Aorta (tissue), 5 donors: ENCODE measurements at regions not wholly inside any gene's neighbourhood (a gene's known extent, or its start where the extent isn't known, plus 50 kb on each side); places are given as distances from the start of the nearest gene placed in this dataset.
A peak's percentile ranks its signal among the peaks of the same experiment; 100 is the strongest.

Experiments
- ATAC-seq: fragments of 200-7000 bp; cut with Tn5 transposase; one replicate; pipeline ENCODE4 v1.9.1; 2022; ENCODE audit warnings: moderate library complexity; ENCODE audit not compliant: low FRiP score
- DNase-seq, 2 donors: peaks; one replicate each; pipeline ENCODE4 v3.0.0-alpha.2; 2020
- H3K27ac ChIP-seq, 2 donors: one replicate each; pipeline ENCODE4 v1.5.1; 2013; ENCODE audit warnings: low read length in 2 of 2, mild to moderate bottlenecking in 2 of 2, moderate library complexity in 2 of 2, control low read depth in 1 of 2, inconsistent platforms in 1 of 2, low read depth in 1 of 2
- H3K27me3 ChIP-seq, 2 donors: one replicate each; pipeline ENCODE4 v1.6.1; 2013; ENCODE audit warnings: control low read depth in 1 of 2, low read length in 1 of 2, mild to moderate bottlenecking in 1 of 2, moderate library complexity in 1 of 2; ENCODE audit not compliant: insufficient read depth in 2 of 2, control insufficient read depth in 1 of 2
- H3K36me3 ChIP-seq, 2 donors: one replicate each; pipeline ENCODE4 v1.6.1; 2013; ENCODE audit warnings: control low read depth in 1 of 2, low read length in 1 of 2, mild to moderate bottlenecking in 1 of 2; ENCODE audit not compliant: insufficient read depth in 2 of 2, control insufficient read depth in 1 of 2
- H3K4me1 ChIP-seq, 2 donors: one replicate each; pipeline ENCODE4 v1.6.1; 2013; ENCODE audit warnings: low read length in 2 of 2, control low read depth in 1 of 2, mild to moderate bottlenecking in 1 of 2, moderate library complexity in 1 of 2; ENCODE audit not compliant: insufficient read depth in 2 of 2, control insufficient read depth in 1 of 2
- H3K4me3 ChIP-seq, 2 donors: one replicate each; pipeline ENCODE4 v1.5.1; 2013; ENCODE audit warnings: low read length in 2 of 2, control low read depth in 1 of 2, mild to moderate bottlenecking in 1 of 2
- H3K9me3 ChIP-seq: one replicate; pipeline ENCODE4 v1.6.1; 2013; ENCODE audit warnings: mild to moderate bottlenecking, low read length; ENCODE audit not compliant: control insufficient read depth
- WGBS, 2 donors: extraction: QIAGEN DNeasy Blood & Tissue Kit; methylation state at CpG; one replicate each; pipeline ENCODE4 v1.1.7; 2013; 5-methylcytosine and 5-hydroxymethylcytosine counted together
- intact Hi-C, 2 donors: fragments of 100-400 bp; cut with DNase I; formaldehyde crosslinking; loops; one replicate each; pipeline versions ENCODE4 v1.14.2 to v1.15.0; 2022
- donor health status: healthy with polysubstance abuse.
- donor health status: Bipolar disorder and iron deficiency.
- donor health status: DM: no; HTN: no; CAD: no.
- donor health status: DM: no; HTN: no; CAD: no.
- donor health status: DM: yes; HTN: yes; CAD: no.

GRCh38 chr16:9351841-9352434 is 260.5 kb downstream of the HAPSTR1 start:
- ATAC-seq: no peak
- intact Hi-C loops: no loop called here

DNA sequence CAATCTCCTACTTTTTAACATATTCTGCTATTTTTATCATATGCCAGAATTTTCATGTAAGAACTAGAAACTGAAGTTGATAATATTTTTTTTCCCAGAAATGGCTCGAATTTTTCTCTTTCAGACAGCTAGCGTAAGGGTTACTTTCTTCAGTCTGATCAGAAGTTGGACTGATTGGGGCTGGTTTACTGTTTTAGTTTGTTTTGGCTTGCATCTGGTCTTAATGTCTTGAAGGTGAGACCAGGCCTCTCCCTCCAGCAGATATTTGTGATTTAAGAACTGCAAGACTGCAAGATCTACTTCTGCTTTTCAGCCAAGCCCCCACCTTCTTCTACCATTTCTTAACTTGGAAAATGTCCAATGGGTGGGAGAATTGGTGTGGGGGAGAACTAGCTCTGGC is 266.4 kb downstream of the HAPSTR1 start:
- 59 to 60% methylated on average over 2 of the region's 2 CpGs for WGBS, 2 donors
- H3K27ac ChIP-seq: no peak overlapping the region
- H3K4me3 ChIP-seq: no peak overlapping the region
- intact Hi-C loops: no loop called here
- no peak for DNase-seq
- H3K9me3 ChIP-seq: peaks cover 2% of the 10 kb centered on the region
- ATAC-seq: no peak
- H3K4me1 ChIP-seq: no peaks in the 10 kb centered on the region
- H3K27me3 ChIP-seq: no peaks in the 10 kb centered on the region
- no peaks in the 10 kb centered on the region for H3K36me3 ChIP-seq

More at GRCh38 chr16:9351841-9352434, 260.5 kb downstream of the HAPSTR1 start:
- Histone ChIP-seq H3K4me3 (no peak overlapping the region), H3K36me3 (no peaks in the 10 kb centered on the region), H3K4me1 (no peaks in the 10 kb centered on the region), H3K27ac (no peak overlapping the region), H3K9me3 (peaks cover 2% of the 10 kb centered on the region), H3K27me3 (no peaks in the 10 kb centered on the region)
- DNase-seq: no peak
- WGBS, 2 donors: 76 to 78% methylated on average over 1 of the region's 1 CpG

DNA sequence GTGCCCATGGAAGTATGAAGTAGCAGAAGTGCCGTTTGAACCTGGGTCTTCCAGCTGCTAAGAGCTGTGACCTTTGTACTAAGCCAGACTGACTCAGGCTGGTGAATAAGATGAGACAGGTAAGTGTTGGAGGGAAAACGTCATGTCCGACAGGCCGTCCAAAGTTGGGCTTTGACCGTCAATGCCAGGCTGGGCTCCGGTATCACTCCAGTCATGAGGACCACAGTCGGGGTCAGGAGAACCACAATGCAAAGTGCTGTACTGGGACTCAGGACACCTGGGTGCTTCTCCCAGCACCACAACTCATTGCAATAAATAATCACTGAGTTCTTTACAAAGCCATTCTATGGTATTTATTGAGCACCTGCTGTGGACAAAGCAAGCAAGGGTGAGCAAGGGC is 268.6 kb downstream of the HAPSTR1 start:
- DNase-seq (no peak), ATAC-seq (no peak)
- H3K36me3 ChIP-seq: no peaks in the 10 kb centered on the region
- 95 to 96% methylated on average over 7 of the region's 7 CpGs for WGBS, 2 donors
- no peaks in the 10 kb centered on the region for H3K27me3 ChIP-seq
- no peak overlapping the region for H3K27ac ChIP-seq
- peaks cover 2% of the 10 kb centered on the region for H3K9me3 ChIP-seq
- intact Hi-C loops: no loop called here
- peaks cover 0 to 4% of the 10 kb centered on the region in 2 donors for H3K4me1 ChIP-seq
- H3K4me3 ChIP-seq: no peak overlapping the region

- 96 to 100% methylated on average over 8 of the region's 8 CpGs for WGBS, 2 donors
- Histone ChIP-seq H3K9me3 (no peaks in the 10 kb centered on the region), H3K4me3 (no peak overlapping the region), H3K27ac (no peak overlapping the region), H3K4me1 (peaks cover 0 to 4% of the 10 kb centered on the region in 2 donors), H3K27me3 (no peaks in the 10 kb centered on the region), H3K36me3 (no peaks in the 10 kb centered on the region)
- intact Hi-C loops: no loop called here
- DNase-seq: no peak
- ATAC-seq: no peak
Measured at GRCh38 chr16:9362050-9362449, 270.6 kb downstream of the HAPSTR1 start.

- Histone ChIP-seq H3K27me3 (no peaks in the 10 kb centered on the region), H3K36me3 (no peaks in the 10 kb centered on the region), H3K9me3 (no peaks in the 10 kb centered on the region), H3K27ac (no peak overlapping the region), H3K4me3 (no peak overlapping the region), H3K4me1 (peaks cover 0 to 4% of the 10 kb centered on the region in 2 donors)
- no peak for DNase-seq
- 94 to 95% methylated on average over 3 of the region's 3 CpGs for WGBS, 2 donors
- intact Hi-C loops: no loop called here
- no peak for ATAC-seq
Measured at GRCh38 chr16:9362604-9363003, 271.2 kb downstream of the HAPSTR1 start.

DNA sequence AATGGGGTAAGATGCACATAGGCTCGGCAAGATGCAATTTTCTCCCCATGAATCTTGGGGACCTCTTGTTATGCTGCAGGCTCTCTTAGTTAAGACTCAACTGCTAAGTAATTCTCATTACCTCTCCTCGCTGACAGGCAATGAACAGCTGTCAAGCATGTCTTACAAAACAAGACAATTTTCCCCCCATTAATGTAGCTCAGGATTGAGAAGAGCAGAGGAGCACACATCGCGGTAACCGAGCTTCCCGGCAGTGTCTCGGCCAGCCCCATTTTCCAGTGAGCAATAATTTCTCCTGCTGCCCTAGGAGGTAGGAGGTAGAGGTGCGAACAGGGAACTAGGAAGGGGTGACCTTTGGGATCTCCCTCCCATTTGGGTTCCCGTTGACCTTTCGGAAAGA is 272.1 kb downstream of the HAPSTR1 start:
- DNase-seq (no peak), ATAC-seq (no peak)
- intact Hi-C loops: no loop called here
- Histone ChIP-seq H3K9me3 (no peaks in the 10 kb centered on the region), H3K36me3 (no peaks in the 10 kb centered on the region), H3K27ac (no peak overlapping the region), H3K4me1 (peaks cover 0 to 4% of the 10 kb centered on the region in 2 donors), H3K27me3 (no peaks in the 10 kb centered on the region), H3K4me3 (no peak overlapping the region)
- WGBS, 2 donors: 95% methylated on average over 10 of the region's 10 CpGs

DNA sequence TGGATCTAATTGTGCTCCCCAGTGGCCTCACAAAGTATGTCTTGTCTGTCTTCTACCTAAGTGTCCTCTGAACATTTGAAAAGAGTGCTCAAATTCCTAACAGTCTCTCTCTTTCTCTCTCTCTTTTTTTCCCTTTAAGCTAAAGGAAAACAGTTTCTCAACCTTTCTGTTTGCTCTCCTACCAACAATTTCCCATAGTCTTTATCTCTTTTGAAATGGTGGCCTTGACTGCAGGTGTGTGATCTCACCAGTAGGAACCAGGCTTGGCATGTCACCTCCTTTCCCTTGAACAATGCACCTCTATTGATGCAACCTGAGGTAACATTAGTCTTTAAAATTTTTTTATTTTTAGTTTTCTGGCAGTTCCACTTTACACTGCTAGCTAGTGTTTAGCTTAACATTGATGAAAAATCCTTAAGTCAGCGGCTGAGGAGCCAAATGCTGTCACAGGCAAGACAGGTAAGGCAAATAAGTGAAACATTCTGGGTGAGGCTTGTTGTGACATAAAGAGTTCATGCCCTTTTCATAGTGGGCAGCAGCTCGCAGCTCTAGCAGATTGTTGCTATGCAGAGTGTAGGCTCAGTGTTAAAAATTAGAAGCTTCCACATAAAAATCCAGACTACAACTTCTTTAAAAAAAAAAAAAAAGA is 273.4 kb downstream of the HAPSTR1 start:
- intact Hi-C loops: loop anchor here in 1 of 2 donors (5.0 kb wide), 1 partner anchor 33 kb away; no protein-coding TSS in a partner anchor
- Histone ChIP-seq H3K4me1 (peaks cover 0 to 4% of the 10 kb centered on the region in 2 donors), H3K9me3 (no peaks in the 10 kb centered on the region), H3K36me3 (no peaks in the 10 kb centered on the region), H3K27ac (peak overlapping the region; percentile 15 to 37), H3K27me3 (no peaks in the 10 kb centered on the region), H3K4me3 (no peak overlapping the region)
- WGBS, 2 donors: 23 to 24% methylated on average over 2 of the region's 2 CpGs
- DNase-seq: no peak
- ATAC-seq: no peak

DNA sequence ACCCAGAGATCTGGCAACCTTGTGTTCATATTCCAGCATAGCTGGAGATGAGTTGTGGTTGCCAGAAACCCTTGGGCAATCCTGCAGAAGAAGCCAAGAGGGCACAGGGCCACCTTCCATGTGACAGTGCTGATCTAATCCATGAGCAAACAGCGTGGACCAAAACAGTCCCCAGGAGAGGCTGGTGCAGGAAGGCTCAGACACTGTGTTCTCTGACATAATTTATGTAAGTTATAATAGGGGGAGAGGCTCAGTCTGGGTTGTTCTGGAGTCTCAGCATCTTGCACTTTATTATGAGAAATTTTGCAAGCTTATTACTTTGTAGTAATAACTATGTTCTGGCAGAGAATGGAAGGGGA is 273.9 kb downstream of the HAPSTR1 start:
- 0 to 4% methylated on average over 1 of the region's 1 CpG for WGBS, 2 donors
- no peak overlapping the region for H3K27ac ChIP-seq
- peak; percentile 93 for ATAC-seq

More for the DNA sequence above, 273.9 kb downstream of the HAPSTR1 start:
- Histone ChIP-seq H3K9me3 (no peaks in the 10 kb centered on the region), H3K4me1 (peaks cover 0 to 4% of the 10 kb centered on the region in 2 donors), H3K27me3 (no peaks in the 10 kb centered on the region), H3K36me3 (no peaks in the 10 kb centered on the region), H3K4me3 (no peak overlapping the region)
- DNase-seq: peak; percentile 82 to 86
- intact Hi-C loops: loop anchor here in 1 of 2 donors (5.0 kb wide), 1 partner anchor 33 kb away; no protein-coding TSS in a partner anchor
